KOPT-K1 (cell line): ENCODE measurements at regions not wholly inside any gene's neighbourhood (a gene's known extent, or its start where the extent isn't known, plus 50 kb on each side); places are given as distances from the start of the nearest gene placed in this dataset.
"Not testable (repeated sequence)": the region's sequence is repeated elsewhere in the genome, so short reads cannot be mapped to it uniquely, and the experiment has no call there.

ENCODE experiments used
- H3K27ac ChIP-seq: fragments of 200-600 bp; sonication (generic); 2 replicates; pipeline ENCODE4 v1.5.1; 2016; ENCODE audit warnings: antibody characterized with exemption, mild to moderate bottlenecking, low read depth, low read length; ENCODE audit not compliant: poor library complexity, severe bottlenecking
- H3K36me3 ChIP-seq: fragments of 200-600 bp; sonication (generic); 2 replicates; pipeline ENCODE4 v1.5.1; 2017; ENCODE audit warnings: antibody characterized with exemption, mild to moderate bottlenecking, low read length, moderate library complexity; ENCODE audit not compliant: insufficient read depth
- H3K9me3 ChIP-seq: fragments of 200-600 bp; sonication (generic); 2 replicates; pipeline ENCODE4 v1.5.1; 2017; ENCODE audit warnings: antibody characterized with exemption, low read length, mild to moderate bottlenecking; ENCODE audit not compliant: insufficient read depth, poor library complexity, severe bottlenecking

- no peaks in the 10 kb centered on the region for H3K9me3 ChIP-seq
These were observed 543.7 kb downstream of the DACH1 start for GRCh38 chr13:71323266-71323665.

GRCh38 chr13:71320452-71320851 is 546.6 kb downstream of the DACH1 start:
- Histone ChIP-seq H3K36me3 (no peaks in the 10 kb centered on the region), H3K9me3 (no peaks in the 10 kb centered on the region), H3K27ac (no peak overlapping the region)

More at GRCh38 chr13:71323266-71323665, 543.7 kb downstream of the DACH1 start:
- Histone ChIP-seq H3K36me3 (no peaks in the 10 kb centered on the region), H3K27ac (no peak overlapping the region)

GRCh38 chr13:71316792-71317363 is 550.1 kb downstream of the DACH1 start:
- Histone ChIP-seq H3K9me3 (no peaks in the 10 kb centered on the region), H3K36me3 (no peaks in the 10 kb centered on the region), H3K27ac (no peak overlapping the region)

- H3K9me3 ChIP-seq, result no peaks in the 10 kb centered on the region
- H3K36me3 ChIP-seq, result no peaks in the 10 kb centered on the region
- no peak overlapping the region for H3K27ac ChIP-seq
These were observed 554.1 kb downstream of the DACH1 start for GRCh38 chr13:71312923-71313322.

GRCh38 chr13:71309905-71310304 is 557.1 kb downstream of the DACH1 start:
- Histone ChIP-seq H3K9me3 (no peaks in the 10 kb centered on the region), H3K27ac (no peak overlapping the region), H3K36me3 (no peaks in the 10 kb centered on the region)

GRCh38 chr13:71306821-71307220 is 560.2 kb downstream of the DACH1 start:
- Histone ChIP-seq H3K36me3 (no peaks in the 10 kb centered on the region), H3K9me3 (no peaks in the 10 kb centered on the region), H3K27ac (no peak overlapping the region)

- no peaks in the 10 kb centered on the region for H3K36me3 ChIP-seq
- no peaks in the 10 kb centered on the region for H3K9me3 ChIP-seq
- H3K27ac ChIP-seq, result no peak overlapping the region
These were observed 562.1 kb downstream of the DACH1 start for GRCh38 chr13:71304861-71305260.

- Histone ChIP-seq H3K27ac (no peak overlapping the region), H3K9me3 (no peaks in the 10 kb centered on the region), H3K36me3 (no peaks in the 10 kb centered on the region)
These were observed 563.9 kb downstream of the DACH1 start for GRCh38 chr13:71303144-71303543.

- H3K9me3 ChIP-seq, result no peaks in the 10 kb centered on the region
- H3K27ac ChIP-seq, result no peak overlapping the region
- no peaks in the 10 kb centered on the region for H3K36me3 ChIP-seq
These were observed 566.4 kb downstream of the DACH1 start for GRCh38 chr13:71300602-71301001.

GRCh38 chr13:71291842-71292146 is 575.2 kb downstream of the DACH1 start:
- Histone ChIP-seq H3K36me3 (no peaks in the 10 kb centered on the region), H3K27ac (no peak overlapping the region), H3K9me3 (peaks cover 10% of the 10 kb centered on the region)

GRCh38 chr13:71290963-71291841 is 575.8 kb downstream of the DACH1 start:
- peaks cover 10% of the 10 kb centered on the region for H3K9me3 ChIP-seq
- peak overlapping the region; percentile 48 for H3K27ac ChIP-seq
- no peaks in the 10 kb centered on the region for H3K36me3 ChIP-seq

- H3K36me3 ChIP-seq, H3K9me3 ChIP-seq, H3K27ac ChIP-seq: not testable (repeated sequence)
These were observed 577.0 kb downstream of the DACH1 start for GRCh38 chr13:71289980-71290379.

- peaks cover 10% of the 10 kb centered on the region for H3K9me3 ChIP-seq
- no peaks in the 10 kb centered on the region for H3K36me3 ChIP-seq
- no peak overlapping the region for H3K27ac ChIP-seq
These were observed 581.3 kb downstream of the DACH1 start for GRCh38 chr13:71285700-71286099.

GRCh38 chr13:71278512-71278911 is 588.5 kb downstream of the DACH1 start:
- Histone ChIP-seq H3K27ac (no peak overlapping the region), H3K36me3 (no peaks in the 10 kb centered on the region), H3K9me3 (no peaks in the 10 kb centered on the region)

- no peak overlapping the region for H3K27ac ChIP-seq
- no peaks in the 10 kb centered on the region for H3K36me3 ChIP-seq
- H3K9me3 ChIP-seq, result no peaks in the 10 kb centered on the region
These were observed 591.9 kb downstream of the DACH1 start for GRCh38 chr13:71274923-71275608.
